C4-2B (cell line): ENCODE measurements at regions not wholly inside any gene's neighbourhood (a gene's known extent, or its start where the extent isn't known, plus 50 kb on each side); places are given as distances from the start of the nearest gene placed in this dataset.

Experiments used
- H3K27ac ChIP-seq: fragments of 450-650 bp; 2 replicates; pipeline ENCODE4 v1.5.1; 2017
- ZFX ChIP-seq: fragments of 450-650 bp; IDR thresholded peaks from 2 replicates; pipeline ENCODE4 v1.6.1; 2017
- TF ChIP-seq, protein P1 (sequence below): fragments of 450-650 bp; conservative IDR thresholded peaks from 2 replicates; pipeline ENCODE4 v1.5.1; 2017; ENCODE audit warnings: mild to moderate bottlenecking

DNA sequence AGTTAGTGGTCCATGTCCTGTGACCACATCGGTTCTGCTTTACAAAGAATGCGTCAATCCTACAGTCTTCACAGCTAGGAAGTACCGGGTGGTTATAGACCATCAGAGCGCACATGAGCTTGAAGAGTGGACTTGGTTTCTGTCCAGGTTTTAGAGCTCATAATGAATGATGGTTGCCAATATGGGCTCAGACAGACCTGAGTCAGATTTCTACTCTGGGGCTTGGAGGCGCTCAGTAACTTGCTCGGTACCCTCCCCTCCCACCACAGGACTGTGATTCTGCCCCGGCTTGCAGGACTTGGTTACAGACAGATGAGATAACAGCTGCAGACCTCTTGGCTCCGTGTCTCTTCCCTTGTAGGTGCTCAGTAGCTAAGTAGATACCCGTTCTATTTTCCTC lies 284.7 kb downstream of the TSHZ3 start:
- TF ChIP-seq ZFX = no peak
- TF ChIP-seq, protein P1, sequence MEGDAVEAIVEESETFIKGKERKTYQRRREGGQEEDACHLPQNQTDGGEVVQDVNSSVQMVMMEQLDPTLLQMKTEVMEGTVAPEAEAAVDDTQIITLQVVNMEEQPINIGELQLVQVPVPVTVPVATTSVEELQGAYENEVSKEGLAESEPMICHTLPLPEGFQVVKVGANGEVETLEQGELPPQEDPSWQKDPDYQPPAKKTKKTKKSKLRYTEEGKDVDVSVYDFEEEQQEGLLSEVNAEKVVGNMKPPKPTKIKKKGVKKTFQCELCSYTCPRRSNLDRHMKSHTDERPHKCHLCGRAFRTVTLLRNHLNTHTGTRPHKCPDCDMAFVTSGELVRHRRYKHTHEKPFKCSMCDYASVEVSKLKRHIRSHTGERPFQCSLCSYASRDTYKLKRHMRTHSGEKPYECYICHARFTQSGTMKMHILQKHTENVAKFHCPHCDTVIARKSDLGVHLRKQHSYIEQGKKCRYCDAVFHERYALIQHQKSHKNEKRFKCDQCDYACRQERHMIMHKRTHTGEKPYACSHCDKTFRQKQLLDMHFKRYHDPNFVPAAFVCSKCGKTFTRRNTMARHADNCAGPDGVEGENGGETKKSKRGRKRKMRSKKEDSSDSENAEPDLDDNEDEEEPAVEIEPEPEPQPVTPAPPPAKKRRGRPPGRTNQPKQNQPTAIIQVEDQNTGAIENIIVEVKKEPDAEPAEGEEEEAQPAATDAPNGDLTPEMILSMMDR = no peak
- no peak overlapping the region for H3K27ac ChIP-seq

DNA sequence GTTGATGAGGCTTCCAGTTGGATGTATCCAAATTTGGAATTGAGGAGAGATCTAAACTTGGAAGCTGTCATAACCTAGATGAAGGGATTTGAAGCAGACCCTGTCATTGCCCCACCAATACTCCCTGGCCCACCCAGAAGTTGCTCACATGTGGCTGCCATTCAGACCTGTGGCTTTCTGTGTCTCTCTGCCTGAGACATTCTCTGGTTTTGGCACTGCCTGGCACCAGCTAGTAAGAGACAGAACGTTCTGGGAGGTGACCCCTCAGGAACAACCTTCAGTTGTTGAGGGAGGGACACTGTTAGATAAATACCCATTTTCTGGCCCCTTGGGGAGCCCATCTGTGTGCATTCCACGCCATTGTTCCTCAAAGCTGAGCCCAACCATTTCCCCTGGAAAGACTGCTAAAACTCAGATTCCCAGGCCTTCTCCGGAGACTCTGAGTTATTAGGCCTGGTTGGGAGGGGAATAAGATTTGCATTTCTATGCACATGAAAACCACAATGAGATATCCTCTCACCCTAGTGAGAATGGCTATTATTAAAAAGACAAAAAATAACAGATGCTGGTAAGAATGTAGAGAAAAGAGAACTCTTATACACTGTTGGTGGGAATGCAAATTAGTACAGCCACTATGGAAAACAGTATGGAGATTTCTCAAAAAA lies 290.4 kb downstream of the TSHZ3 start:
- H3K27ac ChIP-seq = no peak overlapping the region
- TF ChIP-seq, protein P1 = no peak
- no peak for TF ChIP-seq ZFX

DNA sequence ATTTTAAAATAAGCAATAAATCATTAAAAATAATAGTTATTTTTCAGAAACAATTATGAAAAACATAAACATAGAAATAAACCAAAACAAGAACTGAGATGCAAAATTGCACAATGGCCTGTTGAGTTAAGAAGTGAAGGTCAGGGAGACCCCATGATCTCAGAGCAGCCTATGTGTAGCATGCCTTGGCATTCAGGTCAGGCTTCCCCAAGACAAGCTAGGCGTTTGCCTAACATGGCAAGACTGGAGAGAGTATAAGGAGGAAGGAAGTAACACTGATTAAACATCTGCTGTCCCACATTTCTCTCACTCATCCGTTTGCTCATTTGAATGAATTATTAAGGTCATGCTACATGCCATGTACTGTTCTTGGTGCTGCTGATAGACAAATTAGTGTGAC lies 291.8 kb downstream of the TSHZ3 start:
- no peak overlapping the region for H3K27ac ChIP-seq
- TF ChIP-seq, protein P1 = no peak
- TF ChIP-seq ZFX = no peak

DNA sequence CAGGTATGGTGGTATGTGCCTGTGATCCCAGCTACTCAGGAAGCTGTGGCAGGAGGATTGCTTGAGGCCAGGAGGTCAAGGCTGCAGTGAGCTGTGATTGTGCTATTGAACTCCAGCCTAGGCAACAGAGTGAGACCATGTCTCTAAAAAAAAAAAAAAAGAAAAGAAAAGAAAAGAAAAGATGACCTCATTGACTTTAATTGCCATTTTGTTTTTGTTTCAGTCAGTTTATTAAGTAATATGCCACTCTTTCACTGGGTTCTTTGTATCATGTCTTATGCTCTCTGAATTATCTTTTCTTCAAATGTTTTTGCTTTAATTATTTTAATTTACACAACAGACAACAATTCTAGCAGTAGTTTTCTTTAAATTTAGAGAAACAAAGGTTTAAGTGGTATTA lies 293.8 kb downstream of the TSHZ3 start:
- TF ChIP-seq, protein P1 = no peak
- TF ChIP-seq ZFX = no peak
- H3K27ac ChIP-seq = no peak overlapping the region

DNA sequence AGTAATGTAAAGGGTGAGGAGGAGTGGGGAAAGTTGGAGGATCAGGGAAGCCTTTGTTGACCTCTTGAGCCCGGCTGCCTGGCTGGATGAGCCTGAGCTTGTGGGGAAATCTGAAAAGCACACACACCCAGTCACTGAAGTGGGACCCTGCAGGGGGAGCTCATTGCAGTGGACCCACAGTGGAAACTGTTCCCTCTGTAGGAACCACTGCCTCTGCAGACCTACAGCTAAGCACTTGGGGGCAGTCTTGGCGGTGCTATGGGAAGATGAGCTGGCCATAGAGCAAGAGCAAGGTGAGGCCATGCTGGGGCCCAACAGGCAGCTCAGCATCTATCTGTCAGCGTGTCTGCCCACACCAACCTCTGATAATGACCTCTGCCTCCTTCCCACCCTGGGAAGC lies 294.8 kb downstream of the TSHZ3 start:
- no peak overlapping the region for H3K27ac ChIP-seq
- TF ChIP-seq, protein P1 = peak; percentile 57
- TF ChIP-seq ZFX = no peak

DNA sequence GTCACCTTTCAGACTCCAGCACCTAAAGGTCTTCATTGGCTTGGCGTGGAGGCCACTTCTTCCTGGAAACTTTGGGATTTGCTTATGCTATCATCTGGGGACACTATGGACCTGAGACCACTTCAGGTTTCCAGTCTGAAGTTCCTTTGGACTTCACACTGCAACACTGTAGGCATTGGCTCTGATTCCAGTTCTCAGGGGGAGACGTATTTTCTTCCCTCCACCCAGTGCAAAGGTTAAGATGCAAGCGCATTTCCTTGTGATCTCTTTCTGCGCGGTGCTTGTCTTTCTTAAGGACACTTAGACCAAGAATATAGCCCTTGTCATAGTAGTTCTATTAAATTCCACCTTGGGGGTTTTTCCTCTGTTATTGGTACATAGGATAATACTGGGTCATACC lies 299.8 kb downstream of the TSHZ3 start:
- TF ChIP-seq, protein P1 = no peak
- no peak for TF ChIP-seq ZFX

DNA sequence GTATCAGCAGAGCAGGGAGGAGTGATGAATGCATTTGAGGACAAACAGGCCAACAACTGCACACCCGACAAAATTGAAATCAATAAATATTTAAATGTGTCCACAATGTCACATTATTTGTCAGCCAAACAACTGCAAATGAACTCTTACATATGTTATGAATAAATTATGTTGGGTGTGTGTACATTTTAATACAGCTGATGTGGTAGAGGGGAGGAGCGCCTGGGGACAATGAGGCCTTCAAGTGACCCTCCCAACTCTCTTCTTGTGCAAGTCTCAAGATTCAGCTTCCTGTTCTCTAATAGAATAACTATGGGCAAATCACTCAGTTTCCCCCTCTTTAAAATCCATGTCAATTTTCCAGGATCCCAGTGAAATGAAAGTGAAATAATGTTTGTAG lies 303.2 kb downstream of the TSHZ3 start:
- H3K27ac ChIP-seq = no peak overlapping the region
- TF ChIP-seq ZFX = no peak
- TF ChIP-seq, protein P1 = no peak

More for the DNA sequence above, 299.8 kb downstream of the TSHZ3 start:
- H3K27ac ChIP-seq = no peak overlapping the region
